ENCODE measurements at regions not wholly inside any gene's neighbourhood (a gene's known extent, or its start where the extent isn't known, plus 50 kb on each side); places are given as distances from the start of the nearest gene placed in this dataset.

DNA sequence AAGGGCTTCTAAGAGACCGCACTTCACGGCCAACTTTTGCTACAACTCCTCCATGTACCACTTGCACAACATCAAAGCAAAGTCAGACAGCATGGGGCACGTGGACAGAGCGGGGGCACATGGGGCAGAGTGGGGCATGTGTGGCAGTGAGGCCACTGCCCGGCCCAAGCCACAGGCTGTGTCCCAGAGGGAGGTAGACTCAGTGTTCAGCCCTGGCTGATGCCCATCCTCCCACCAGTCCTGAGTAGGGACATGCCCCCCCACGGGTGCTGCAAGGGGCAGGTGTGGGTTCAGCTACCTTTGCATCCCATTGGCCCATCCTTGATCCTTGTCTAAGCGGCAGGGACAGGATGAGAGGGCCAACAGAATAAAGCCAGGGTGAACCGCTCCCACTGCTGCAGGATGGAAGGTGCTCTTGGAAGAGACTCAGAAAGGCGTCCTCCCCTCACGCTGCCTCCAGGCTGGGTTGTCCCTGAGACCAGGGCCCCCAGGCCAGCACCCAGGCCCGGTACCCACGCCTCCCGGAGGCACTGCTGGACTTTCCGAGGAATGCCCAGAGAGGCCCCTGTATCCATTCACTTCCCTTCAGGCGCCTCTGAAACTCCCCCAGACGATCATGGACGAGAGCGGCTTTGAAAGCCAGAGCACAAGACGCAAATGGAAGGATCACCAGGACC is 218.2 kb downstream of the NDUFA10 start:
- TF ChIP-seq, protein P1, sequence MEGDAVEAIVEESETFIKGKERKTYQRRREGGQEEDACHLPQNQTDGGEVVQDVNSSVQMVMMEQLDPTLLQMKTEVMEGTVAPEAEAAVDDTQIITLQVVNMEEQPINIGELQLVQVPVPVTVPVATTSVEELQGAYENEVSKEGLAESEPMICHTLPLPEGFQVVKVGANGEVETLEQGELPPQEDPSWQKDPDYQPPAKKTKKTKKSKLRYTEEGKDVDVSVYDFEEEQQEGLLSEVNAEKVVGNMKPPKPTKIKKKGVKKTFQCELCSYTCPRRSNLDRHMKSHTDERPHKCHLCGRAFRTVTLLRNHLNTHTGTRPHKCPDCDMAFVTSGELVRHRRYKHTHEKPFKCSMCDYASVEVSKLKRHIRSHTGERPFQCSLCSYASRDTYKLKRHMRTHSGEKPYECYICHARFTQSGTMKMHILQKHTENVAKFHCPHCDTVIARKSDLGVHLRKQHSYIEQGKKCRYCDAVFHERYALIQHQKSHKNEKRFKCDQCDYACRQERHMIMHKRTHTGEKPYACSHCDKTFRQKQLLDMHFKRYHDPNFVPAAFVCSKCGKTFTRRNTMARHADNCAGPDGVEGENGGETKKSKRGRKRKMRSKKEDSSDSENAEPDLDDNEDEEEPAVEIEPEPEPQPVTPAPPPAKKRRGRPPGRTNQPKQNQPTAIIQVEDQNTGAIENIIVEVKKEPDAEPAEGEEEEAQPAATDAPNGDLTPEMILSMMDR (conservative IDR thresholded peaks at IDR 0.05; ENCODE audit: low read depth in 2 of 2), result no peak
- TF ChIP-seq EZH2phosphoT487 (IDR thresholded peaks at IDR 0.05; ENCODE audit: unreplicated experiment), result no peak
- no peak for TF ChIP-seq EZH2 (IDR thresholded peaks at IDR 0.05; ENCODE audit: low read depth, unreplicated experiment)
- TF ChIP-seq, protein P2, sequence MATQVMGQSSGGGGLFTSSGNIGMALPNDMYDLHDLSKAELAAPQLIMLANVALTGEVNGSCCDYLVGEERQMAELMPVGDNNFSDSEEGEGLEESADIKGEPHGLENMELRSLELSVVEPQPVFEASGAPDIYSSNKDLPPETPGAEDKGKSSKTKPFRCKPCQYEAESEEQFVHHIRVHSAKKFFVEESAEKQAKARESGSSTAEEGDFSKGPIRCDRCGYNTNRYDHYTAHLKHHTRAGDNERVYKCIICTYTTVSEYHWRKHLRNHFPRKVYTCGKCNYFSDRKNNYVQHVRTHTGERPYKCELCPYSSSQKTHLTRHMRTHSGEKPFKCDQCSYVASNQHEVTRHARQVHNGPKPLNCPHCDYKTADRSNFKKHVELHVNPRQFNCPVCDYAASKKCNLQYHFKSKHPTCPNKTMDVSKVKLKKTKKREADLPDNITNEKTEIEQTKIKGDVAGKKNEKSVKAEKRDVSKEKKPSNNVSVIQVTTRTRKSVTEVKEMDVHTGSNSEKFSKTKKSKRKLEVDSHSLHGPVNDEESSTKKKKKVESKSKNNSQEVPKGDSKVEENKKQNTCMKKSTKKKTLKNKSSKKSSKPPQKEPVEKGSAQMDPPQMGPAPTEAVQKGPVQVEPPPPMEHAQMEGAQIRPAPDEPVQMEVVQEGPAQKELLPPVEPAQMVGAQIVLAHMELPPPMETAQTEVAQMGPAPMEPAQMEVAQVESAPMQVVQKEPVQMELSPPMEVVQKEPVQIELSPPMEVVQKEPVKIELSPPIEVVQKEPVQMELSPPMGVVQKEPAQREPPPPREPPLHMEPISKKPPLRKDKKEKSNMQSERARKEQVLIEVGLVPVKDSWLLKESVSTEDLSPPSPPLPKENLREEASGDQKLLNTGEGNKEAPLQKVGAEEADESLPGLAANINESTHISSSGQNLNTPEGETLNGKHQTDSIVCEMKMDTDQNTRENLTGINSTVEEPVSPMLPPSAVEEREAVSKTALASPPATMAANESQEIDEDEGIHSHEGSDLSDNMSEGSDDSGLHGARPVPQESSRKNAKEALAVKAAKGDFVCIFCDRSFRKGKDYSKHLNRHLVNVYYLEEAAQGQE (IDR thresholded peaks at IDR 0.05; ENCODE audit: unreplicated experiment), result no peak
- TF ChIP-seq CREB1 (CRISPR knock-in tag; IDR thresholded peaks at IDR 0.05; ENCODE audit: low read depth), result no peak
- TF ChIP-seq POLR2AphosphoS5 (IDR thresholded peaks at IDR 0.05; ENCODE audit: low read depth), result no peak
- TF ChIP-seq ZNF114 (CRISPR knock-in tag; IDR thresholded peaks at IDR 0.05), result no peak
- TF ChIP-seq JUNB (IDR thresholded peaks at IDR 0.05; ENCODE audit: unreplicated experiment), result no peak
